HG03571 (cell line): ENCODE measurements at regions not wholly inside any gene's neighbourhood (a gene's known extent, or its start where the extent isn't known, plus 50 kb on each side); places are given as distances from the start of the nearest gene placed in this dataset.

ENCODE experiments used
- ATAC-seq: cut with Tn5 transposase; IDR thresholded peaks from one replicate; pipeline ENCODE4 v1.9.1; 2021; ENCODE audit not compliant: unreplicated experiment

DNA sequence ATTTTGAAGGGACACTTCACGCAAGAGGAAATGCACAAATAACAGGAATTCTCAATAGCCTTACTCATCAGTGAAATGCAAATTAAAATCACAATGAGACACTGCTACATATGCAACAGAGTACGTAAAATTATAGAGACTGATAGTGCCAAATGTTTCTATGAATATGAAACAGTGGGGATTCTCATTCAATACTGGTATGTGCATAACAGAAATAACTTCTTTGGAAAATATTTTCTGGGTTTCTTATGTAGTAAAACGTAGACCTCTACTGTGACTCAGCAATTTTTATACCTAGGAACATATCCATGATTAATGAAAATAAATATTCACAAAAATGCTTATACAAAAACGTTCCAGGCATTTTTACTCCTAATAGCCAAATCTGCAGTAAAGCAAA, 1625.2 kb downstream of the MAT2B start:
- no peak for ATAC-seq

GRCh38 chr5:165134155-165134554, 1628.7 kb downstream of the MAT2B start:
- no peak for ATAC-seq

GRCh38 chr5:165135565-165135964, 1630.1 kb downstream of the MAT2B start:
- ATAC-seq: no peak

DNA sequence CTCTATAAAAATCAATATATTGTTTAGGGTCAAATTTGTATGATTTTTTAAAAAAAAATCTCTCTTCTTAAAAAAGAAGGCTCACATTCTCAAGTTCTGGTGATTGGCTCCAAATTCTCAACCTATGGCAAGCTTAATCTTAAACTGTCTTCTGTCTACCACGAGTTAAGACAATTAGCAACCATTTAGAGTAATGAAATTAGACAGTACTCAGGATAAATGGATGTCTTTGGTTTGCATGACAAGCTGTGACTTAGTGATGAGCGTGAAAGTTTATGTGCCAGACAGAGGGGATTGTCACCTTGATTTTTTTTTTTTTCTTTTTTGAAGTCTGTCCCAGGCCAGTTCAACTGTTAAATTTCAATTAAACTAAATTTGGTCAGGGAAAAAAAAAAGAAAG, 1632.3 kb downstream of the MAT2B start:
- no peak for ATAC-seq

GRCh38 chr5:165138236-165138635, 1632.8 kb downstream of the MAT2B start:
- ATAC-seq: no peak

DNA sequence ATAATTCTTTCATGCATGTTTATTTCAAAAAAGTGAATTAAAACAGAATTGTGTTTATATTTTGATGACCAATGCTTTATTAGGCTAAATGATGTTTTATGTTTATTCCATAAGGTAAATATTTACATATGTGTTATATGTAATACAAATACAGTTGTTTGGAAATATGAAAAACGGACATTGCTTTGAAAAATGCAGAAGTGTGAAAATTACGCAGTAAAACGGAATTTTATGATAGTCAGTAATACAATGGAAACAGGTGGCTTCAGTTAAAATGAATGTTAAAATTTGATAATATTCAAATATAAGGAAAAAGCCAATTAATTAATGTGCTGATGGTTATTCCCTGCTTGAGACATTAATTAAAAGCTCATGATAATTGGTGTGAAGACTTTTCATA, 1633.8 kb downstream of the MAT2B start:
- ATAC-seq: no peak

DNA sequence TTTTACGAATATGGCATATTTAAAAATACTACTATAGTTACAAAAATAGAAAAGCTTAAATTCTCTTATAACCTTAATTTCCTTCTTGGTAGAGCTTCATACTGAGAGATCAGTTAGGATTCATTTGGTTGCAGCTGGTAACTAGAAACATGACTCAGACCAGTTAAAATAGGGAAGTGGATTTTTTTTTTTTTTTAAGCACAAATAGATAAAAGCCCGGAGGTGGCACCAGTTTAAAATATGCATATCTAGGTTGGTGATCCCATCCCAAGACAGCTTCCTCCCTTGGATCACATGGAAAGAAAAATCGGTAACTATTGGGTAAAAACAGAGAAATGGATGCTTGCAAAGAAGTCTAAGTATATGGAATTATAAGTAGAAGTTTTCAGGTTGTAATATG, 1634.3 kb downstream of the MAT2B start:
- ATAC-seq: no peak

DNA sequence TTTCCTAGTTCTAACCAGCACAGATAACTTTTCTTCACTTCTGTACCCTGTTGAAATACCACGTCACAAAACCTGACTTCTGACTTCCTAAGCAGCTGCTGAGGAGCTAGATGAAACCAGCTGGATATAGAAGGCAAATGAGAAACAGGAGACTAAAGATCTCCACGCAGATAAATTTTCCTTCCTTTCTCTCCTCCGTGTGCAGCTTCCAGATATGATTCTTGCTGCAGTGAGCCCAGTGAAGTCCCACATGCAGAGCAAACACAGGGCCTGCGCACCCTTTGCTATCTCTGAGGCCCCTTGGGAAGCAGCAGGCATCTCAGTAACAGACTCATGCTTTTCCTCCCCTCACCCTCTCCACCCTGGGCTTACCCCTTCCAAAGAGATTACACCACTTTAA, 1638.3 kb downstream of the MAT2B start:
- ATAC-seq: no peak

DNA sequence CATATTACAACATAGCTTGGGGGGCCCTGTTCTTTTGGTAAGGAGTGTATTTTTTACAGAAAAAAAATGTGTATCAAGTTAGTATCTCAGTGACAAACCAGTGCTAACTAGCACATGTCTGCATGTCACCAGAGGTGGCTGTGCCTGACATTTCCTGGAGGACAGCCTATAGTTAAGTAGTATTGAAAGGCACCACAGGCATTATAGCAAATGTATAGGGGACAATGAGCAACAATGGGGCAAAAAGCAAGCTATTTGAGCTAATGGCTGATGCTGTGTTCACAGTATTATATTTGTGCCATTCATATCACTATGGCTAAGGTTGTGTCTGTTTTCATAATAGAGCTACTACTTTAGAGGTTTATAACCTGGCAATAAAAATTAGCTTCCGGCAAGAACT, 1644.0 kb downstream of the MAT2B start:
- ATAC-seq: no peak

GRCh38 chr5:165152058-165152457, 1646.6 kb downstream of the MAT2B start:
- no peak for ATAC-seq

- ATAC-seq: no peak
Observed at GRCh38 chr5:165157219-165157618, 1651.8 kb downstream of the MAT2B start.

GRCh38 chr5:165161204-165161603, 1655.8 kb downstream of the MAT2B start:
- no peak for ATAC-seq

- no peak for ATAC-seq
Observed at GRCh38 chr5:165163861-165164260, 1658.4 kb downstream of the MAT2B start.

DNA sequence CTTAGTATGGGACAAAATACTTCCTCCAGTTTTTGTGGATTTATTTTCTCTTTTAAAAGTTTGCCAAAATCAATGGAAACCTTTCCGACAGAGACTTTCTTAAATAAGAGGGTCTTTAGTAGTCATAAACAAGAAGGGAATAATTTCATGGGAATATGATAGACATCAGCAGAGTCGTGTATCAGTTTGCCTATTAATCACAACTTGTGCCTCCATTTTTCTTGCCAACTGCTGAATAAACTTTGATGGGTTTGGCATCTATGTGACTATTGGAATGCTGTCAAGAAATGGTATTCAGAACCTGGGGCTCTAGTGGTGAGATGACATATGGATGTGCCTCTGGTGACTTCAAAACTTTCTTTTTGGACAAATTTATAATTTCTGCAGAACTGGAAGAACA, 1668.2 kb downstream of the MAT2B start:
- ATAC-seq: no peak

GRCh38 chr5:165175041-165175440, 1669.6 kb downstream of the MAT2B start:
- ATAC-seq: no peak

DNA sequence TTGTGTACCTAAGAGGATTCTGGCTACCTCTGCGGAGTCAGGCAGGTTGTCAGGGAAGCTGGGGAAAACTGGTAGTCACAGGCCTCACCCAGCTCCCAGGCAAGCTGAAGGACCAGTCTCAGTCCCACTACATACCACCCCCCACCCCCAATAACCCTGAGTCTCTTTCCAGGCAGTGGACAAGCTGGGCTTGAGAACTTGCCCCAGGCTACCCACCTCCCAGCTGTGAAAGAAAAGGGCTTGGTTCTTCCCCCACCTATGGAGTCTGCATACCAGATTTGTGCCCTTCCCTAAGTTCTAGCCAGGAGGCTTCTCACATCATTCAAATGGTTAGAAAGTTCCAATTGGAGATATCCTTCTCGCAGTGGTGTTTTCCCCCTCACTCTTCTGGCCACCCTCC, 1678.8 kb downstream of the MAT2B start:
- no peak for ATAC-seq

- no peak for ATAC-seq
Observed at GRCh38 chr5:165185716-165186115, 1680.3 kb downstream of the MAT2B start.

- no peak for ATAC-seq
Observed at GRCh38 chr5:165187815-165188214, 1682.4 kb downstream of the MAT2B start.

GRCh38 chr5:165188556-165189175, 1683.2 kb downstream of the MAT2B start:
- ATAC-seq: no peak

GRCh38 chr5:165196961-165197360, 1691.5 kb downstream of the MAT2B start:
- no peak for ATAC-seq

- no peak for ATAC-seq
Observed at GRCh38 chr5:165201369-165201768, 1696.0 kb downstream of the MAT2B start.

- ATAC-seq: no peak
Observed at GRCh38 chr5:165201771-165202518, 1696.5 kb downstream of the MAT2B start.

- no peak for ATAC-seq
Observed at GRCh38 chr5:165202519-165202910, 1697.1 kb downstream of the MAT2B start.
